DOHH2 (cell line): ENCODE measurements at regions not wholly inside any gene's neighbourhood (a gene's known extent, or its start where the extent isn't known, plus 50 kb on each side); places are given as distances from the start of the nearest gene placed in this dataset.

Experiments
- H3F3A ChIP-seq: fragments of 200-600 bp; sonication (generic), shearing (Covaris generic); 2 replicates; pipeline ENCODE4 v1.6.0; 2016; ENCODE audit warnings: antibody characterized with exemption, mild to moderate bottlenecking; ENCODE audit not compliant: control insufficient read depth, insufficient read depth
- H3K27ac ChIP-seq: fragments of 200-600 bp; sonication (generic); 2 replicates; pipeline ENCODE4 v1.5.1; 2014; ENCODE audit warnings: low read depth, mild to moderate bottlenecking, low read length, moderate library complexity
- H3K27me3 ChIP-seq: fragments of 200-600 bp; sonication (generic); 2 replicates; pipeline ENCODE4 v1.6.1; 2014; ENCODE audit warnings: mild to moderate bottlenecking, low read length, mixed read lengths; ENCODE audit not compliant: control insufficient read depth
- H3K36me3 ChIP-seq: fragments of 200-600 bp; sonication (generic); 2 replicates; pipeline ENCODE4 v1.6.1; 2014; ENCODE audit warnings: mild to moderate bottlenecking, low read length, moderate library complexity, mixed read lengths; ENCODE audit not compliant: control insufficient read depth
- H3K4me1 ChIP-seq: fragments of 200-600 bp; sonication (generic); 2 replicates; pipeline ENCODE4 v1.6.1; 2014; ENCODE audit warnings: mild to moderate bottlenecking, low read length, mixed read lengths; ENCODE audit not compliant: control insufficient read depth
- H3K4me2 ChIP-seq: fragments of 200-600 bp; sonication (generic); 2 replicates; pipeline ENCODE4 v1.6.0; 2014; ENCODE audit warnings: mild to moderate bottlenecking, low read length, moderate library complexity
- H3K4me3 ChIP-seq: fragments of 200-600 bp; sonication (generic); 2 replicates; pipeline ENCODE4 v1.5.1; 2014; ENCODE audit warnings: mild to moderate bottlenecking, low read length, mixed read lengths
- H3K79me2 ChIP-seq: fragments of 200-600 bp; sonication (generic); 2 replicates; pipeline ENCODE4 v1.6.1; 2014; ENCODE audit warnings: mild to moderate bottlenecking, low read length, mixed read lengths; ENCODE audit not compliant: control insufficient read depth
- H3K9me2 ChIP-seq: fragments of 200-600 bp; sonication (generic); replicated peaks from 2 replicates; pipeline ENCODE4 v1.6.1; 2014; ENCODE audit warnings: mild to moderate bottlenecking, low read length, mixed read lengths; ENCODE audit not compliant: control insufficient read depth
- H3K9me3 ChIP-seq: fragments of 200-600 bp; sonication (generic); 2 replicates; pipeline ENCODE4 v1.6.1; 2014; ENCODE audit warnings: antibody characterized with exemption, low read length, mixed read lengths; ENCODE audit not compliant: control insufficient read depth, insufficient read depth
- H4K20me1 ChIP-seq: fragments of 200-600 bp; sonication (generic); 2 replicates; pipeline ENCODE4 v1.6.0; 2014; ENCODE audit warnings: low read depth, mild to moderate bottlenecking, antibody characterized with exemption, low read length, moderate library complexity; ENCODE audit not compliant: control insufficient read depth, insufficient read depth
- EZH2phosphoT487 ChIP-seq: fragments of 200-600 bp; sonication (generic); IDR thresholded peaks from 2 replicates; pipeline ENCODE4 v1.6.1; 2017; ENCODE audit warnings: borderline replicate concordance, mild to moderate bottlenecking, antibody characterized with exemption, low read length, moderate library complexity, mixed read lengths
- TF ChIP-seq, protein P1 (sequence below): fragments of 200-600 bp; sonication (generic); IDR thresholded peaks from one replicate; pipeline ENCODE4 v1.5.1; 2014; ENCODE audit warnings: antibody characterized with exemption, mild to moderate bottlenecking, low read depth, low read length; ENCODE audit not compliant: poor library complexity, severe bottlenecking

GRCh38 chr2:15818318-15818753 lies 122.0 kb upstream of the MYCN start:
- Histone ChIP-seq H3K79me2 (no peaks in the 10 kb centered on the region), H3K4me2 (no peak overlapping the region), H4K20me1 (no peaks in the 10 kb centered on the region), H3K27me3 (no peaks in the 10 kb centered on the region), H3K4me3 (no peak overlapping the region), H3K4me1 (no peaks in the 10 kb centered on the region), H3K9me3 (no peaks in the 10 kb centered on the region), H3K27ac (no peak overlapping the region), H3K36me3 (no peaks in the 10 kb centered on the region), H3K9me2 (no peaks in the 10 kb centered on the region), H3F3A (no peaks in the 10 kb centered on the region)
- TF ChIP-seq EZH2phosphoT487, result no peak
- TF ChIP-seq, protein P1, sequence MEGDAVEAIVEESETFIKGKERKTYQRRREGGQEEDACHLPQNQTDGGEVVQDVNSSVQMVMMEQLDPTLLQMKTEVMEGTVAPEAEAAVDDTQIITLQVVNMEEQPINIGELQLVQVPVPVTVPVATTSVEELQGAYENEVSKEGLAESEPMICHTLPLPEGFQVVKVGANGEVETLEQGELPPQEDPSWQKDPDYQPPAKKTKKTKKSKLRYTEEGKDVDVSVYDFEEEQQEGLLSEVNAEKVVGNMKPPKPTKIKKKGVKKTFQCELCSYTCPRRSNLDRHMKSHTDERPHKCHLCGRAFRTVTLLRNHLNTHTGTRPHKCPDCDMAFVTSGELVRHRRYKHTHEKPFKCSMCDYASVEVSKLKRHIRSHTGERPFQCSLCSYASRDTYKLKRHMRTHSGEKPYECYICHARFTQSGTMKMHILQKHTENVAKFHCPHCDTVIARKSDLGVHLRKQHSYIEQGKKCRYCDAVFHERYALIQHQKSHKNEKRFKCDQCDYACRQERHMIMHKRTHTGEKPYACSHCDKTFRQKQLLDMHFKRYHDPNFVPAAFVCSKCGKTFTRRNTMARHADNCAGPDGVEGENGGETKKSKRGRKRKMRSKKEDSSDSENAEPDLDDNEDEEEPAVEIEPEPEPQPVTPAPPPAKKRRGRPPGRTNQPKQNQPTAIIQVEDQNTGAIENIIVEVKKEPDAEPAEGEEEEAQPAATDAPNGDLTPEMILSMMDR, result no peak

GRCh38 chr2:15818881-15819280 lies 121.5 kb upstream of the MYCN start:
- H3K27ac ChIP-seq, result no peak overlapping the region
- TF ChIP-seq, protein P1, result no peak
- TF ChIP-seq EZH2phosphoT487, result no peak
- no peaks in the 10 kb centered on the region for H3K36me3 ChIP-seq
- no peaks in the 10 kb centered on the region for H3F3A ChIP-seq
- no peak overlapping the region for H3K4me2 ChIP-seq
- no peaks in the 10 kb centered on the region for H3K27me3 ChIP-seq
- no peaks in the 10 kb centered on the region for H3K79me2 ChIP-seq
- H3K9me3 ChIP-seq, result no peaks in the 10 kb centered on the region
- no peaks in the 10 kb centered on the region for H3K4me1 ChIP-seq
- no peak overlapping the region for H3K4me3 ChIP-seq
- no peaks in the 10 kb centered on the region for H3K9me2 ChIP-seq
- no peaks in the 10 kb centered on the region for H4K20me1 ChIP-seq

DNA sequence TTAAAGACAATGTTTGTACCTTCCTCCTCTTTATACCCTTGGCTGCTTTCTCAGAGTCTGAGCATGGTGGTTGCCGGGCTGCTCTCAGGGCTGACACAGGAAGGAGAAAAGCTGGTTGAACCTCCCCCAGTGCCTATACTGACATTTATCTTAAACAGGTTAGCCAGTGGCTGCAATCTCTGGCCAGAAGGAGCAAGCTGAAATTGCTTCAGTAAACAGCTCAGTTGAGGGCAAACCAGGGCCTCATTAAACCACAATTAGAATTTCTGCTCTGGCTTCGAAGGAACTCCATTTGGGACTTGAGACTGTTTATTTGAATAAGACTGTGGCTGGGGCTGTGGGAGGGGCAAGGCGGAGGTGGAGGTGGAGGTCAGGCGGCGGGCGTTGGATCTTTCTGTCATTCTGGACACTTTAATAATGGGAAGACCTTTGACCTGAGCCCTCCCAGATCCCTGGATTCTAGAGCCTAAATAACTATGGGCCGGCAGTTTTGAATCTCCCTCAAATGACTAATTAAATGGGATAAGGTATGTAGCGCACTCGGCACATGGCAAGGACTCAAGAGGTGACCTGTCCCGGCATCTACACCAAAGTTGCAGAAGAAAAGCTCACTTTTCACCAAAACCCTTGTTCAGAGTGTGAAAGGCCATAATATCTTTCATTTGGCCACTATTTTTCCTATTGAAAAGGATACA lies 120.6 kb upstream of the MYCN start:
- no peaks in the 10 kb centered on the region for H3K4me1 ChIP-seq
- H3K79me2 ChIP-seq, result no peaks in the 10 kb centered on the region
- H3K27ac ChIP-seq, result no peak overlapping the region
- H4K20me1 ChIP-seq, result no peaks in the 10 kb centered on the region
- H3K4me2 ChIP-seq, result no peak overlapping the region
- H3K27me3 ChIP-seq, result no peaks in the 10 kb centered on the region
- no peaks in the 10 kb centered on the region for H3K9me3 ChIP-seq
- H3K9me2 ChIP-seq, result no peaks in the 10 kb centered on the region
- H3F3A ChIP-seq, result no peaks in the 10 kb centered on the region
- TF ChIP-seq, protein P1, result no peak
- H3K4me3 ChIP-seq, result no peak overlapping the region
- no peaks in the 10 kb centered on the region for H3K36me3 ChIP-seq

- H4K20me1 ChIP-seq, result no peaks in the 10 kb centered on the region
- no peaks in the 10 kb centered on the region for H3K9me3 ChIP-seq
- H3K9me2 ChIP-seq, result no peaks in the 10 kb centered on the region
- no peaks in the 10 kb centered on the region for H3K36me3 ChIP-seq
- H3K4me2 ChIP-seq, result no peak overlapping the region
- no peaks in the 10 kb centered on the region for H3K27me3 ChIP-seq
- H3K27ac ChIP-seq, result no peak overlapping the region
- H3K79me2 ChIP-seq, result no peaks in the 10 kb centered on the region
- H3K4me1 ChIP-seq, result no peaks in the 10 kb centered on the region
- no peak for TF ChIP-seq EZH2phosphoT487
- TF ChIP-seq, protein P1, result no peak
- H3K4me3 ChIP-seq, result no peak overlapping the region
- H3F3A ChIP-seq, result no peaks in the 10 kb centered on the region
Measured at GRCh38 chr2:15820257-15820566, 120.1 kb upstream of the MYCN start.
